Endothelial cell of umbilical vein (primary cell): ENCODE measurements at regions not wholly inside any gene's neighbourhood (a gene's known extent, or its start where the extent isn't known, plus 50 kb on each side); places are given as distances from the start of the nearest gene placed in this dataset.

ENCODE experiments used
- CTCF ChIP-seq, 2 donors: IDR thresholded peaks; 1 replicate in 1 of 2; 2 replicates in 1 of 2; pipeline ENCODE4 v1.5.1; 2011; ENCODE audit warnings: low read length in 2 of 2, mild to moderate bottlenecking in 2 of 2, moderate library complexity in 2 of 2, control low read depth in 1 of 2, inconsistent platforms in 1 of 2, low read depth in 1 of 2; ENCODE audit not compliant: insufficient read depth in 1 of 2; ENCODE audit errors: extremely low read depth in 1 of 2
- EZH2 ChIP-seq: IDR thresholded peaks from 2 replicates; pipeline ENCODE4 v1.6.1; 2012; ENCODE audit warnings: borderline replicate concordance, low read depth, mild to moderate bottlenecking, moderate library complexity, low read length, inconsistent platforms; ENCODE audit not compliant: severe bottlenecking
- FOS ChIP-seq: IDR thresholded peaks from 2 replicates; pipeline ENCODE4 v1.6.1; 2011; ENCODE audit warnings: mild to moderate bottlenecking, low read length, moderate library complexity, borderline replicate concordance; ENCODE audit not compliant: insufficient read depth
- JUN ChIP-seq: IDR thresholded peaks from 2 replicates; pipeline ENCODE4 v1.6.1; 2011; ENCODE audit warnings: borderline replicate concordance, low read depth; ENCODE audit not compliant: insufficient read length, insufficient read depth
- MAX ChIP-seq: IDR thresholded peaks from 2 replicates; pipeline ENCODE4 v1.6.1; 2011; ENCODE audit not compliant: insufficient read depth, insufficient read length
- MYC ChIP-seq: IDR thresholded peaks from one replicate; pipeline ENCODE4 v1.6.1; 2011; ENCODE audit warnings: mild to moderate bottlenecking, low read depth, low read length
- POLR2A ChIP-seq: IDR thresholded peaks from 2 replicates; pipeline ENCODE4 v1.6.1; 2012; ENCODE audit warnings: low read depth, mild to moderate bottlenecking, control low read depth, low read length
- POLR2AphosphoS5 ChIP-seq: IDR thresholded peaks from 2 replicates; pipeline ENCODE4 v1.6.1; 2012; ENCODE audit warnings: low read depth, mild to moderate bottlenecking, control low read depth, low read length, moderate library complexity; ENCODE audit not compliant: insufficient read depth

- TF ChIP-seq CTCF (IDR thresholded peaks at IDR 0.05; ENCODE audit: extremely low read depth in 1 of 2, insufficient read depth in 1 of 2, low read depth in 1 of 2, low read length in 2 of 2) (no peak), POLR2AphosphoS5 (no peak), POLR2A (no peak), EZH2 (no peak), JUN (no peak), MYC (no peak), MAX (no peak), FOS (no peak)
Measured at GRCh38 chr6:22497276-22497675, 72.1 kb upstream of the HDGFL1 start.
